GM19397 (cell line): ENCODE measurements at regions not wholly inside any gene's neighbourhood (a gene's known extent, or its start where the extent isn't known, plus 50 kb on each side); places are given as distances from the start of the nearest gene placed in this dataset.

ENCODE experiments used
- ATAC-seq: cut with Tn5 transposase; IDR thresholded peaks from one replicate; pipeline ENCODE4 v1.9.1; 2021; ENCODE audit warnings: mild to moderate bottlenecking, moderate library complexity; ENCODE audit not compliant: unreplicated experiment

DNA sequence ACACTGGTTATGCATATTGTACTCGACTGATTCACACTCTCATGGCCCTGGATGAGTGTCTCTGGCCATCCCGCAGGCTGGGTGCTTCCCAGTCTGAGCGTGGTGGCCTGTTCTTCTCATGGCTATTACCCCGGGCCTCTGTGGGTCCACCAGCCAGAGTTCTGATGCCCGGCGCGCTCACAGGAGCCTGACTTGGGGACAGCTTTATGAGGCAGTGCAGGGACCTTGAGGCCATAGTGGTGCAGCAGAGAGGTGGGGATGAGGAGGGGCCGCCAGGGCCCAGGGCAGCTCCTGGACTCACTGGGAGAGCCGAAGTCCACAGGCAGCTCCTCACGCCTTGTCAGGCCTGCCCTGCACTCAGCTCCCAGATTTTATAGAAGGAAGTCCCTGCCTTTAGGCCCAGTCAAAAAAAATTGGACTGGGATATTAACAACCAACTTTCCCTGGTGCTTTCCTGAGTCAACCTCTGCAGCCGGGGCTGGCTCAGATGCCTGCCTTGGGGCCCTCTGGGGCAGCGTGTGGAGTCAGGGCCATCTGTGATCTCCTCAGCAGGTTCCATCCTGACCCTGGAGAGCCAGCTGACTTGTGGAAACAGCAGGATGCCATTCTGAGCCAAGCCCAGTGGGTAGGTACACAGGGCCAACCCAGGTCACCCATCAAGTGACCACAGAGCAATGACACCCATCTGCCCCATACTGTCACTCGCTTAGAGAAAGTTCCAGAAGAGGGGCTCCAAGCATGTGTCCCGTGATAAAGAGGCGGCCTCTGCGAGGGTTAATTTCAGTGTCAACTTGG is 89.4 kb upstream of the DIO3 start:
- no peak for ATAC-seq

DNA sequence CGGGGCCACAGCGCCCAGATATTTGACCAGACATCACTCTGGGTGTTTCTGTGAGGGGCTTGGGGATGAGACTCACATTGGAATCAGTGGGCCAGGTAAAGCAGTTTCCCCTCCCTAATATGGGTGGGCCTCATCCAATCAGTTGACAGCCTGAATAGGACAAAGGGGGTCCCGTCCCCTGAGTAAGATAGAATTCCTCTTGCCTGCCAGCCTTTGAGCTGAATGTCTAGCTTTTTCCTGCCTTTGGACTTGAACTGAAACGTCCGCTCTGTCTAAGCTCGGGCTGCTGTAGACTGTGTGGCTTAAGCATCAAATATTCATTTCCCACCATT is 88.8 kb upstream of the DIO3 start:
- ATAC-seq = no peak

DNA sequence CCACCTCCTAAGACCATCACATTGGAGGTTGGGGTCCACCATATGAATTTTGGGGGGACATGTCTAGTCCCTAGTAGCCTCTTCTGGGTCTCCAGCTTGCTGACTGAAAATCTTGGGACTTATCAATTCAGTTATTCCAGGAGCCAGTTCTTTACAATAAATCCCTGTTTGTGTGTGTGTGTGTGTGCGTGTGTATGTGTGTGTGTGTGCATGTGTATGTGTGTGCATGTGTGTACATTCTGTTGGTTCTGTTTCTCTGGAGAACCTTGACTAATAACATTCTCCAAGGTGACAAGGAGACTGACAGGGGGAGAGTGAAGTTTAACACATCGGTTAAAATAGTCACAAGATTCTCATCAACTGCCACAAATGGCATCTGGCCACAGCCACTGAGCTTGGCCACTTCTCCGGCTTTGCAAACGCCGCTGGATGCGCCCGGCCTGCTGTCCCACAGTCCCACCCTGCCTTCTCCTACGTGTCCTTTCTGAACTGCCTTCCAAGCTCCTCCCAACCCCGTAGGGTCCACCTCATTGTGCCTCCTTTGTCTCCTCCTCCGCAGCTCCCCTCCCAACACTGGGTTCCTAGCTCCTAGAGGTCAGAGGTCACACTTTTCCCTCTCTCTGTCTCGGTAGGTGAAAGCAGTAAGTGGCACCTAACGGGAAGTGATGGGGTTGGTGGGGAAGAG is 88.1 kb upstream of the DIO3 start:
- ATAC-seq = no peak

DNA sequence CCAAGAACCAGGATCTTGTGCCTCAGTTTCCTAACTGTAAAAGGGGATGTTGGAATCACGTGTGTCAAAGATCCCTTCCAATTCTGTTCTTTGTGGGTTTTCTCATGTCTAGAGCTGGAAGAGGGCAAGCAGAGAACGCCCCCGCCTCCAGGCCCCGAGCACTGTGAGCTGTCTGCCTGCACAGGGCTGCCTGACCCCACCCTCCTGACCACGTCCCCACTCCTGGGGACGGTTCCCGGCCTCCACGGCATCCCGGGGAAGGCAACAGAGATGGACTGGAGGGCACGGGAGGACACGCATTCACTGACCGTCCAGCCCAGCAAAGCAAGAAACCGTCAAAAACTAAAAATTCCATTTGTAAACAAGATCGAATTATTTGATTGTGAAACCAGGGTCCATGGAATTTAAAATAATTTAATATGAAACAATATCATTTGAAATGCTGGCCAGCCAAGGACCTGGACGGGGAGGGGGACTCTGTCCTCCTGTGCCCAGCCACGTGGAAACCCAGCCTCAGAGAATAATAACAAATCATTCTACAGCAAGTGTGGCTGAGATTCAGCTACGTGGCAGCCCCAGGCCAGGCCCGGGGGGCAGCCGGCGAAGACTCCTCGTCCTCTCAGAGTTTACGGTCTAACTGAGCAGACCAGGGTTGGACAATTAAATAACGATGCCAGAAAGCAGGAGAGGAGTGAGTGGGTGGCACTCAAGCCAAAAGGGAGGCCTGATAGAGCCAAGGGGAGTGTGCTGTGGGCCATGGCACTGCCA is 87.3 kb upstream of the DIO3 start:
- ATAC-seq = no peak

DNA sequence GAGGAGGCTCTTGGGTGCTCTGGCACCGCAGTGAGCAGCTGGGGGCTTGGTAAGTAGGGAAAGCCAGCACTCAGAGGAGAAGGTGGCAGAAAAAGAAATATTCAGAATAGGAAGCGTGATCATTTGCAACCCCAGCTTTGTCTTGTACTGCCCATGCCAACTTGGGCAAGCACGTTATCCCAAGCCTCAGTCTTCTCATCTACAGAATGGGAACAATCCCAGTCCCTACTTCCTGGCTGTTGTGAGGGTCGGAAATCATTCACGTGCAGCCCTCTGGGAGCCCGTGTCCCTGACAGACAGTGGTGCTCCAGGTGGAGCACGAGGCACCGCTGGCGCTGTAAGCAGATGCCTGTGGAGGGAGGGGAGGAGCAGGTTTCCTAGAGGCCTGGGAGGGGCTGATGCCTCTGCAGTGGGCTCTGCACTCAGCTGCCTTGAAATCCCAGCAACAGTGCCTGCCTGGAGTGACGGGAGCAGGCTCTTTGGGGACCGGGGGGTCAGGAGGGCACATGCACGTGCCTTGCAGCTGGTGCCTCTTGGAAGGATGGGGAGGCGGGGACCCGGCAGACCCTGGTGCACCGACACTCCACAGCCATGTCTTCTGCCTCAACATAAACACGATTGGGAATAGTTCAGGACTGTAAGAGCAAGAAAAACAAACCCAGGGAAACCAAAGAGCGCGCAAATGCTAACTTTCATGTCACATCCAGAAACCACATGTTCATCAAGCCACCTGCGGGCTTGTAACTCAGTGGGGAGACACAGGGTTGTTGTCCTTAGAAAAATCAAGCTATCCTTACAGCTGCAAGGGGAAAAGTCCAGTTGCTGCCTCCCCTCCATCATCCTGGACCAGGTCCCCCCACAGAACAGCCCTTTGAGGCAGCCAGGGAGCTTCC is 86.5 kb upstream of the DIO3 start:
- ATAC-seq = no peak

DNA sequence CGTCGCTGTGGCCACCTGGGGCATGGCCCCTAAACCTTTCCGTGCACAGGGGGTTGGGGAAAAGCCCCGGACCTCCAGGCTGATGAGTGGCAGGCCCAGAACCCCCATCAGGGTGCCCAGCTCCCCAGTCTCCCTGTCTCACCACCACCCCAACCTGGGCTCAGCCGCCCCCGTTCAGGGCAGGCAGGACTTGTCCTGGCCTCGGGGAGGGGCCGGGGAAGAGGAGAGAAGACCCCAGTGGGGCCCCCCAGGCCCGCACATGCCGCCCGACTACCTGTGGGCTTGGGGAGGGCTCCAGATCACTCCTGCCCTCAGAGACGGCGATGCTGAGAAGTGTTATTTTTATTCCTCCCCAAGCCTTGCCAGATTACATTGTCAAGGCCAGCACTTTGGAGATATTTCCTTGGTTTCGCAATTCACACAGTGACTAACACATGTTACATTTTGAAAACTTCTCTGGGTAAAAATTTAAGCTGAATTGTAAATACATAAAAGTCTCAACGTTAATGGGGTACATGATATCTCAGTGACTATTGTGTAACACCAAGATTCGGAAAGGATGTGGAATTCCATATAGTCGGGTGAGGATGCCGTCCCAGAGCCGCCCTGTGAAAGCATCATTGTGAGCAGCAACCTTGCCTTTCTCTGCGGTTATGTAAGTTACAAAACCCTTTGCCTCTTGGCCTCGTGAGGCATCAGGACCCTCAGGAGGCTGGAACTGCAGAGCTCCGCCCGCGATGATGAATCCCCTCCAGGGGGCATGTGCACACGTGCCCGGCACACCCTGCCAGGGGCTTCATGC is 85.6 kb upstream of the DIO3 start:
- no peak for ATAC-seq

DNA sequence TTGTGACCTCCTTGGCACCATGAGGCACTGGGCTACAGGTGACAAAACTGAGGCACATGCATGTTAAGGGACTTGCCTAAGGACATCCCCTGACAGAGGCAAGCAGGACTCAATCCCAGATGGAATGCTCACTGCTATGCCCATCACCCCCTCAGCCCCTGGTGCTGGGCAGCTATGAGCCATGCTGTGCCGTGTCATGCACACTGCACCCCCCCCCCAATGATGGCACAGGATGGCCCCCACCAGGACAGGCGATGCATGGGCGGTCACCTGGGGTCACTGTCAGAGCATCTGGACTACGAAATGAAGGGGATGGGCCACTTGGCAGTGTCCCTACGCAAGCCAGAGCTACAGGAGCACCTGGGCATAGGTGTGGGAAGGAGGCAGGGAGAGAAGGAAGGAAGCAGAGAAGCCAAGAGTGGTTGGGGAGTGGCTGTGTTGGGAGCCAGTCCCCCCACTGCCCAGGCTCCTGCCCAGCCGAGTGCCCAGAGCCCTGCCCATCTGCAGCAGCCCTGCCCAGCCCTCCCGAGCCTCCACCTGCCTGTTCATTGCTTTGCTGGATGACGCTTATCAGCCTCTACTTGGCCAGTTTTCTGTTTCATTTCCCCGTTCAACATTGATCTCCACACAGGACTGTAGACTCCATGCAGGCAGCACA is 84.9 kb upstream of the DIO3 start:
- no peak for ATAC-seq

DNA sequence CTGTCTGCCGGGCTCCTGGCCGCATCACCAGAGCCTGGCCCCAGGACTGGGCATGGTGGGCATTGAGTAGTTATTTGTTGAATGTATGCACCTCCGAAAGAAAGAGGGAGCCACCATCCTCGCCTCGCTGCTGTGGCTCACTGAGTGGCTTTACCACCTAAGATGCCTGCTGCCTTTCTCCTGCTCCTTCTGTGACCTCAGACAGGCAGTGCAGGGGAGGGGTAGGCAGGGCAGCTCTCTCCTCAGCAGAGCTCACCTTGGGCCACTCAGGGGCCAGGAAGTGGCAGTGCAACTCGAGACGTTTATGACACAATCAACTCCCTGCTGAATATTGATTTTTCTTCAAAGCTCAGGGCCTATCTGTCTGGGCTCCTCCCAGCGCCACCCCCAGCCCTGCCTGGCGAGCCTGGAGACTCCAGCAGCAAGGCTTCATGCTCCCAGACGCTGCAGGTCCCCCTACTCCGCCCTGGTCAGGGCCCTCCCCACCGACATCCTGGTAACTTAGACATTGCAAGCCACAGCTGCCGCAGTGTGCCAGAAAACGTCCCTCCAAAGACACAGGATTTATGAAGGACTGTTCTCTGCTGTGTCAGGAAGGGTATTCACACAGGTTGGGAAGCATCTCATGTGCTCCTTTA is 84.3 kb upstream of the DIO3 start:
- ATAC-seq = no peak

DNA sequence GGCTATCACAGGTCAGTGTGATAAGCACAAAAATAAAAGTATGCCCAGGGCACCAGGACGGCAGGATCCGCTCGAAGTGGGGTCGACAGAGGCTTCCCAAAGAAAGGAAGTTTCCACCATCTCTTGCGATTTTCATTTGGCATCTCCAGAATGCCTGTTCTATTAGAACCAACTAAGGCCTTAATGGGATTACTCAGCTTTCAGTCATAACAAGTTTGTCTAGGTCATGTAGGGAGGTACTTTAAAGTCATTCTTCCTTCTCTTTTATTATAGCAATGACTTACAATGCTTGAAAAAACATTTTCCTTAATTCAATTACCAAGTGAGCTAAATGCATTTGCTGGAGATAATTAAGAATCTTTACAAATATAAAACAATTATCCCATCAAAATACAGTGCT is 83.6 kb upstream of the DIO3 start:
- no peak for ATAC-seq

DNA sequence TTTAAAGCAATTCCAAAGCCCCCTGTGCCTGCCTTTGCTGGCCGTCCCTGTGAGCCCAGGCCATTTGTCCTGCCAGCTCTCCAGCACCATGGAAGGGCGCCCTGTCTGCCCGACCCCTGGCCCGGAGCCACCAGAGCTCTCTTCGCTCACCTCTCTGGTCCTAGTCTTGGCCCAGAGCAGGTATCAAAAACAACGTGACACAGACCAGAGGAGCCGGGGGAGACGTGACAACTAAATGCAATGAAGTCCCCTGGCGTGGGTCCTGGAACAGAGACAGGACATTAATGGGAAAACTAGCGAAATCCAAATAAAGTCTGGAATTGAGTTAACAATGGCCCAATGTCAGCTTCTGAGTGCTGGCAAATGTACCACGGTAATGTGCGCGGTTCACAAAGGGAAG is 83.2 kb upstream of the DIO3 start:
- no peak for ATAC-seq

DNA sequence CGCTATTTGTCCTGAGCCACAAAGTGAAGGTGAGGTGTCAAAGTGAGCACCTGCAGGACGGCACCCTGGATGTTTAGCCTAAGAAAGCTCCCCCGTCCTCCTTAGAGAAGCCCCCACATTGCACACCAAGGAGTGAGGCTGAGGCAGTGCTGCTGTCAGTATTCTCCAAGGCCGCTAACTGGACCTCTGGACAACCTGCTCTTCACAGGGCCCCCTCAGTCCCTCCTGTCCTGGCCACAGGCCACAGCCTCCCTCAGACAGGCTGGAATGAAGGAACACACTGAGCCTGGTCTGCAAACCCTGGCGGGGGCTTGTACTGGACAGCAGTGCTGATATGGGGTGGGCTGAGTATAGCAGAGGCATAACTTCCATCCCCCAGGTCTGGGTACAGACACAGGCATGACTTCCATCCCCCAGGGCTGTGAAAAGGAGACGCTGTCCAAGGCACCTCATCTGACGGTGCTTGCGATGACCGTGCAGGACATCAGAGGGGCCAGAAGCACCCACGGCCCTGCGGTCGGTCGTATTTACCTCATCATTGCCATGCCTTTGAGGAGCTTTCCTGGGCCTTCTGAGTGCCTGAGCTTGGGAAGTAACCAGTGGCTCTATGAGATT is 82.4 kb upstream of the DIO3 start:
- ATAC-seq = no peak

DNA sequence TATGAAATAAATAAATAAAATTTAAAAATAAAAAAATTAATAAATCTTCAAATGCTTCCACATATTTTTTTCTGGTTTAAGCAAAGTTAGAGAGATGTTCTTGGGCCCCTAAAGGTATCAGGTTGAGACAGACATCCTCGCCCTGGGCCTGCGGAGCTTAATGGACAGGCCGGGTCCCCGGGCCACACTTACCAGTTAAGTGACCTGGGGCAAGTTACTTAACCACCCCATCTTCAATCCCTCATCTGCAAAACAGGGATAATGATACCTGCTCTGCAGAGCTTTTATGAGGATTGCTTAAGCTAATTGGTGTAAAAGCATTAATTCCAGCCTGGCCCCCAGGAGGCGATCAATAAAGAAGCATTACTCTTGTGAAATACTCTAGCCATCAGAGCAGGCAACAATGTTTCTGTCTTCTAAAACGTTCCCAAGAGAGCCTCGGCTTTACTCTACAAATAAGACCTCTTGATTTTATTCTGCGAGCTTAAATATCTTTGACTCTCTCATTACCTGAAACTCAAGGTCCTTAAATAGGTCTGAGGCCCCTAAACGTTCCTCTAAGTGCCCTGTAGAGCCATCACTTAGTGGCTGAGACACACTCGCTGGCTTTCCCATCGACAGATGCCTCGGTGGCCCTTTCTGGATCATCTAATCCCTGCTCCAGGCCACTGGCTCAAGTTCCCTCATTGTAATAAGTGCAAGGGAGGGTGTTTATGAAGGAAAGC is 81.1 kb upstream of the DIO3 start:
- ATAC-seq = no peak

DNA sequence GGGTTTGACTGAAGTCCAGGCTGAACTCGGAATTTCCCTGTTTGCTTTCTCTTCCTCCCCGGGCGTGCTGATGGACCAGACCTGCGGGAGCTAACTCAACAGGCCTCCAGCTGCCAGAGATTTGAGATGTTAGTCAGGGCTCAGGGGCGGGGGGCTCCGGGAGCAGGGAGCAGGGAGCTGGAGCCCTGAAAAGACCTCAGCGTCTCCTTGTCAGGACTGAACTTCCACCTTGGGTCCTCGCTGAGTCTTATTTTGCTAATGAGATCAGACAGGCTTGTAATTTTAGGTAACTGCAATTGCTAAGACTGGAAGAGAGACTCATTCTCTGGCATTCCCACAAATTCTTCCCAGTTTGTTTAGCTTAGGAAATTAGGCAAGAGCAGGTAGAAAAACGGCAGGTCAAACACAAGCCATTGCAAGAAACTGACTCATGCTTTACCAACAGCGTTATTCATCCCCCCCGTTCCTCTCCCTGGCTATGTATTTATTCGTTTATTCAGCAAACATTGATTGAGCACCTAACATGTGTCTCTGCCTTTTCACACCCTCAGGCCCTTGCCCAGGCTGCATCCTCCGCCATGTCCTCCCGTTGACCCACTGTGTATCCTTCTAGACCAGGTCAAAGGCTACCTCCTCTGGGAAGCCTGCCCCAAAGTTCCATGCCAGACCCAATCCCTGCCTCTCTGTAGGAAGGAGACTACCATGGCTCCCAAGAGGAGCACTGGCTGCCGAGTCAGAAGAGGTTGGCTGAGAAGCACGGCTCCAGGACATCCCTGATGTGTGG is 80.4 kb upstream of the DIO3 start:
- ATAC-seq = no peak

DNA sequence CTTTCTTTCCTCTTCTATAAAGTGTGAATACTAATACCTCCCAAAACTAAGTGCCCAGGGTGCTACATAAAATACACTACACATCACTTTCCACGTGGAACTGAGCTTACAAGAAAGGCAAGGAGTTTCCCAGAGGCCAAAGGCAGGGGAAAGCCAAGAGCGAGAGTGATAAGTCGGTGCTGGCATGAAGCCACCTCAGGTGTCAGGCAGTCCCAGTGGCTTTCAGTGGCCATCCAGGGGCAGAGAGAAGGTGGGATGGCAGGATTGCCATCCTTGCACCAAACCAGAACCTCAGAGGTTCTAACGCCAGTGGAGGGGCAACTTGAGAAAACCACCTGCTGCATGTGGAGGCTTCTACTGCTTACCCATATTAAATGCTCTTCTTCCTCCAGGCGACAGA is 79.7 kb upstream of the DIO3 start:
- ATAC-seq = no peak

DNA sequence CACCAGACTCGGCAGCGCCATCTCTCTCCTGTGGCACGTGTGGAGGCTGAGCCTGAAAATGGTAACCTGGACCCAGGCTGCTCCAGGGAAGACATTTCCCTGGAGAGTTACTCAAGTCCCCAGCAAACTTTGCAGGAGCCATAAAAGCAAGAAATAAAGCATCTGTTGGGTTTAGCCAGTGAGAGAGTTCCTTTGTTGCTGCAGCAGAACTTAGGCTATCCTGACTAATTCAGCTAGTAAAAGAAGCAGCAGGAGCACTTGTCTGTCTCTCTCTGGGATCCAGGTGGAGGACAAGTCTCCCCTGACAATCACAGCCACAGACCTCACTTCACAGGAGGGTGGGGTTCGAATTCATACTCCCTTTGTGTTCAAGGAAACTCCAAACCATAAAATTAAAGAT is 79.2 kb upstream of the DIO3 start:
- ATAC-seq = no peak

DNA sequence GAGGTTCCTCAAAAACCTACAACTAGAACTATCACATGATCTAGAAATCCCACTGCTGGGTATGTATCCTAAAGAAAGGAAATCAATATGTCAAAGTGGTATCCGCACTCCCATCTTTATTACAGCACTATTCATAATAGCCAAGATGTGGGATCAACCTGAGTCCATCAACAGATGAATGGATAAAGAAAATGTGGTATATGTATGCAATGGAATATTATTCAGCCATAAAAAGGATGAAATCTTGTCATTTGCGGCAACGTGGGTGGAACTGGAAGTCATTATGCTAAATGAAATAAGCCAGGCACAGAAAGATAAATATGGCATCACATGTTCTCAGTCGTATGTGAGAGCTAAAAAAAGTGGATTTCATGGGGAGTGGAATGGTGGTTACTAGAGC is 77.5 kb upstream of the DIO3 start:
- no peak for ATAC-seq

DNA sequence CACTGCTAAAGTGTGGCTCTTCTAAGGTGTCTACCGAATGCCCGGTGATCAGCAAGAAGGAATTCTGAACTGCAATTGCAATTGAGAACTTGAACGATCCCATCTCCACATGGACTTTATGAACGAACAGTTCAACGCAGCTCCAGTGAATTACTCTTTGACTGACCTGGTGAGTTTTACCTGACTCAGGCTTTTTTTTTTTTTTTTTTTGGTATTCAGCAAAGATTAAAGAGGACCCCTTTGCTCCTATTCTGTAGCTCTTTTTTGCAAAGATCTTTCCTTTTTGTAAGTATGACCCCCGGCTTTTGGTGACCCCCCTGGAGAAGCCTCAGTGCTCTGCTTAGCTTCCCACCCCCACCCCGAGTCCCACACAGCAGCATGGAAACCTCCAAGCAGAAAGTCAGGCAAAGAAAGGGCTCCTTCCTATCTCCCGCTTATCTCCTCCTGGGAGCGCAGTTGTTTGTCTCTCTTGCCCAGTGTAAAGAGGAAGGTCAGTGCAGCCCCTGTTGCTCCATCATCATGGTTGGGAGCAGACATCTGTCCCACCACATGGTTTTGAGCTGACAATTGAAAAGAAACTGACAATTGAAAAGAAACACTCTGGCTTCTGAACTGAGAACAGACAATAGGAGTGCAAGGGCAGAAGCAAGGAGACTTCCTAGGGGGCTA is 72.1 kb upstream of the DIO3 start:
- ATAC-seq = no peak
